SHP77 (cell line): ENCODE measurements at regions not wholly inside any gene's neighbourhood (a gene's known extent, or its start where the extent isn't known, plus 50 kb on each side); places are given as distances from the start of the nearest gene placed in this dataset.
"Not testable (repeated sequence)": the region's sequence is repeated elsewhere in the genome, so short reads cannot be mapped to it uniquely, and the experiment has no call there.

Source experiments
- DNase-seq, 2 experiments: peaks; one replicate each; lab custom pipeline; 2025; lab: John Stamatoyannopoulos, UW

- DNase-seq = no peak
Observed at GRCh38 chr2:39487398-39488250, 50.5 kb upstream of the MAP4K3 start.

GRCh38 chr2:39488450-39488849, 51.4 kb upstream of the MAP4K3 start:
- no peak for DNase-seq

GRCh38 chr2:39490586-39490985, 53.5 kb upstream of the MAP4K3 start:
- no peak for DNase-seq

GRCh38 chr2:39491653-39492052, 54.6 kb upstream of the MAP4K3 start:
- no peak for DNase-seq

GRCh38 chr2:39492095-39492590, 55.1 kb upstream of the MAP4K3 start:
- no peak for DNase-seq

GRCh38 chr2:39492716-39493115, 55.6 kb upstream of the MAP4K3 start:
- DNase-seq = no peak

GRCh38 chr2:39494784-39495251, 57.7 kb upstream of the MAP4K3 start:
- no peak for DNase-seq

GRCh38 chr2:39497082-39497801, 60.2 kb upstream of the MAP4K3 start:
- DNase-seq = no peak

GRCh38 chr2:39498176-39498575, 61.1 kb upstream of the MAP4K3 start:
- DNase-seq = not testable (repeated sequence)

- DNase-seq = no peak
Observed at GRCh38 chr2:39498786-39499185, 61.7 kb upstream of the MAP4K3 start.

- DNase-seq = no peak
Observed at GRCh38 chr2:39499336-39499735, 62.3 kb upstream of the MAP4K3 start.

GRCh38 chr2:39501412-39501811, 64.3 kb upstream of the MAP4K3 start:
- no peak for DNase-seq

- no peak for DNase-seq
Observed at GRCh38 chr2:39503277-39503676, 66.2 kb upstream of the MAP4K3 start.

- DNase-seq = no peak
Observed at GRCh38 chr2:39504790-39505335, 67.8 kb upstream of the MAP4K3 start.

- no peak for DNase-seq
Observed at GRCh38 chr2:39506215-39506614, 69.1 kb upstream of the MAP4K3 start.

- DNase-seq = no peak
Observed at GRCh38 chr2:39508198-39508597, 71.1 kb upstream of the MAP4K3 start.

GRCh38 chr2:39510140-39510539, 73.1 kb upstream of the MAP4K3 start:
- no peak for DNase-seq

- no peak for DNase-seq
Observed at GRCh38 chr2:39511219-39511604, 74.1 kb upstream of the MAP4K3 start.

- DNase-seq = no peak
Observed at GRCh38 chr2:39511605-39512433, 74.7 kb upstream of the MAP4K3 start.

- no peak for DNase-seq
Observed at GRCh38 chr2:39512434-39512935, 75.4 kb upstream of the MAP4K3 start.

- DNase-seq = no peak
Observed at GRCh38 chr2:39512941-39513340, 75.9 kb upstream of the MAP4K3 start.

GRCh38 chr2:39513641-39514094, 76.6 kb upstream of the MAP4K3 start:
- peak; percentile 6 to 9 for DNase-seq
